Right atrium auricular region (tissue), 2 donors: ENCODE measurements at regions not wholly inside any gene's neighbourhood (a gene's known extent, or its start where the extent isn't known, plus 50 kb on each side); places are given as distances from the start of the nearest gene placed in this dataset.

Source experiments
- DNase-seq: peaks from one replicate; pipeline ENCODE4 v3.0.0-alpha.2; 2019; ENCODE audit warnings: low spot score
- H3K27ac ChIP-seq, 2 donors: fragments of 200-600 bp; sonication (generic); 1 replicate in 1 of 2; 2 replicates in 1 of 2; pipeline ENCODE4 v1.5.1; 2016 to 2019
- H3K27me3 ChIP-seq, 2 donors: fragments of 200-600 bp; sonication (generic); one replicate each; pipeline versions ENCODE4 v1.5.1 to v1.6.0; 2017 to 2019
- H3K36me3 ChIP-seq: fragments of 200-600 bp; sonication (generic); one replicate; pipeline ENCODE4 v1.5.1; 2016
- H3K4me1 ChIP-seq, 2 donors: fragments of 200-600 bp; sonication (generic); one replicate each; pipeline versions ENCODE4 v1.5.1 to v1.6.0; 2017 to 2019
- H3K4me3 ChIP-seq, 2 donors: fragments of 200-600 bp; sonication (generic); 1 replicate in 1 of 2; 2 replicates in 1 of 2; pipeline ENCODE4 v1.5.1; 2017 to 2019; ENCODE audit warnings: mild to moderate bottlenecking in 1 of 2, moderate library complexity in 1 of 2
- H3K9me3 ChIP-seq, 2 donors: fragments of 200-600 bp; sonication (generic); one replicate each; pipeline ENCODE4 v1.5.1; 2019
- CTCF ChIP-seq, 2 donors: fragments of 200-600 bp; sonication (generic); IDR thresholded peaks; one replicate each; pipeline ENCODE4 v1.5.1; 2019; ENCODE audit warnings: antibody characterized with exemption in 2 of 2

GRCh38 chr3:6438031-6438430 lies 422.9 kb upstream of the GRM7 start:
- Histone ChIP-seq H3K4me3 (no peak overlapping the region), H3K27me3 (no peaks in the 10 kb centered on the region), H3K36me3 (no peaks in the 10 kb centered on the region), H3K9me3 (no peaks in the 10 kb centered on the region), H3K27ac (no peak overlapping the region), H3K4me1 (no peaks in the 10 kb centered on the region)
- no peak for DNase-seq
- no peak for TF ChIP-seq CTCF (IDR thresholded peaks at IDR 0.05)

- no peak for TF ChIP-seq CTCF (IDR thresholded peaks at IDR 0.05)
These were observed 421.7 kb upstream of the GRM7 start for GRCh38 chr3:6439226-6439625.

GRCh38 chr3:6439824-6440223 lies 421.1 kb upstream of the GRM7 start:
- H3K27ac ChIP-seq, result no peak overlapping the region
- no peaks in the 10 kb centered on the region for H3K4me1 ChIP-seq
- TF ChIP-seq CTCF (IDR thresholded peaks at IDR 0.05), result no peak
- H3K36me3 ChIP-seq, result no peaks in the 10 kb centered on the region
- H3K4me3 ChIP-seq, result no peak overlapping the region
- no peaks in the 10 kb centered on the region for H3K9me3 ChIP-seq
- no peak for DNase-seq
- H3K27me3 ChIP-seq, result no peaks in the 10 kb centered on the region

More at GRCh38 chr3:6439226-6439625, 421.7 kb upstream of the GRM7 start:
- Histone ChIP-seq H3K4me3 (no peak overlapping the region), H3K27me3 (no peaks in the 10 kb centered on the region), H3K36me3 (no peaks in the 10 kb centered on the region), H3K27ac (no peak overlapping the region), H3K9me3 (no peaks in the 10 kb centered on the region), H3K4me1 (no peaks in the 10 kb centered on the region)
- no peak for DNase-seq

DNA sequence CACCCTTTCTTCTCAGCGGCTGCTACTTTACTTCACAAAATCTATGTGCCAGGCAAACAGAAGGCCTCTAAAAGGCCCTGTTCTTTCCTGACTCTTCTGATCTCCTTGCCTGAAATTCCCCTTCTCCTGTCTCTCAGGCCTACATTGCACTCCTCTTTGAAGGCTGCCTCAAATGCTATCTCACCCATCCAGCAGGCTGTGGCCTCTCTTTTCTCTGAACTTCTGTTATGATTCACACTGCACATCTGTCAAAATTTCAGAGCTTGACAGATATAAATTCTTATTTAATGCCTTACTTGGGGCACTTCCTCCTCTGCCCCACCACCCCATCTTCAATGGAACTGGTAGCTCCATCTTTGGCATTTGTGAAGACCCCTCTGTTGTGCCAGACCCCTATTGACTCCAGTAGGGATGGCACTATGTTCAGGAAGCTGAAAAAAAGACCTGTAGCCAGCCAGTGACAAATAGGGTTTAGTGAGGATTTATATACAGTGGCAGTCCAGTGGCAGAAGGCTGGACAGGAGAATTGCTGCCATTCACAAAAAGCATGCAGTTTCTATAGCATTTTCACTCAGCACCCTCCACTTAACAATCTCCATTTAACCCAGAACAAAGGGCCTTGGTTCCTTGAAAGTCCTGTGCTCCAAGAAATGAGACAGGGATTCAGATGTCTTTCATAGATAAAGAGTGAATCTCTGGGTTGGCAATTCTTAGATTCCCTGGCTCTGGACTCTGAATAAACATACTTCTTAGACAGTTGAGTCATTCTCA lies 415.8 kb upstream of the GRM7 start:
- Histone ChIP-seq H3K4me1 (no peaks in the 10 kb centered on the region), H3K27ac (no peak overlapping the region), H3K36me3 (no peaks in the 10 kb centered on the region), H3K9me3 (no peaks in the 10 kb centered on the region), H3K4me3 (no peak overlapping the region), H3K27me3 (no peaks in the 10 kb centered on the region)
- DNase-seq, result no peak
- TF ChIP-seq CTCF (IDR thresholded peaks at IDR 0.05), result no peak

DNA sequence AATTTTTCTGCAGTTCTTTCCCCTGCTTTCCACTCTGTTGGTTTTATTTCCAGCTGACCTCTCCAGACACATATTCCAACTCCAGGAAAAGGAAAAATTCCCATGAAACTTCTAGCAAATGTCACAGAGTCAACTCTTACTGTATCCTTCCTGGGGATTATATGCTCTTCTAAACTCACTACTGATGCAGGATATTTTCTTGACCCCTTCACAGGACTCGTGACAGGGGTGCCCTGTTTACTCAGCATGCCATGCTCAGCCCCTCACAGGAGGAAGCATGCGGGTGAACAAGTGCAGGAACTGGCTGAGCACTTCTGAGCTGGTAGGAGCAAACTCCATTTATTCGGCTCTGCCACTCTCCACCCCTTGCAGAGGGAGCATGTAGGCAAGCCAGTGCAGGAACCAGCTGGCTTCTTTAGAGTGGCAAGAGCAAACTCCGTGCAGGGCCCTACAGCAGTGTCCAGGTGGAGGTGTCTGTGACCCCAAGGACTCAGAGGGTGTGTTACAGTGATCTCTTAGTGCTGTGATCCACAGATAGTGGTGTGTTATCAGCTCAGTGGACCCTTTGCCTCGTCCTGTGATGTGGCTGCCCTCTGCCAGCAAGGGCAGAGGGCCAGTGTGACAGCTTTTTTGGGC lies 413.6 kb upstream of the GRM7 start:
- Histone ChIP-seq H3K4me3 (no peak overlapping the region), H3K27me3 (no peaks in the 10 kb centered on the region), H3K9me3 (no peaks in the 10 kb centered on the region), H3K27ac (no peak overlapping the region), H3K4me1 (no peaks in the 10 kb centered on the region), H3K36me3 (no peaks in the 10 kb centered on the region)
- no peak for DNase-seq
- TF ChIP-seq CTCF (IDR thresholded peaks at IDR 0.05), result no peak
